ENCODE measurements at regions not wholly inside any gene's neighbourhood (a gene's known extent, or its start where the extent isn't known, plus 50 kb on each side); places are given as distances from the start of the nearest gene placed in this dataset.
A peak's percentile ranks its signal among the peaks of the same experiment; 100 is the strongest.

DNA sequence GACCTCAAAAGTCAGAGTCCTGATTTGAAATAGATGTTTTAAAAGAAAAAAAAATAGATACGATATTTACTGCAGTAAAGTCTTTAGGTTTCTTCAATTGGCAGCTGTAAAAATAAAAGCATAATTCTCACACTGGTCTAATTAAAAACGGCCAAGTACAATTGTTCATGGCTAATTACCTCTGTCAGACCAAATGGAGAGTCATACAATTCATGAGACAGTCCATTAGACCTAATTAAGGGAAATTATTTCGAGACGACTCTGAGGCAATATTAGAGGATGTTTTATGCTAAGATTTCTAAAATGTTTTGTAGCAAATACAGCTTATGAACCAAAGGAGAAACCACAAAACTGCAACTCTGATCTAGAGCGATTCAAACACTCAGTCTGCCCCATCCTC is 131.3 kb downstream of the PHLDA1 start:
- TF ChIP-seq, protein P1, sequence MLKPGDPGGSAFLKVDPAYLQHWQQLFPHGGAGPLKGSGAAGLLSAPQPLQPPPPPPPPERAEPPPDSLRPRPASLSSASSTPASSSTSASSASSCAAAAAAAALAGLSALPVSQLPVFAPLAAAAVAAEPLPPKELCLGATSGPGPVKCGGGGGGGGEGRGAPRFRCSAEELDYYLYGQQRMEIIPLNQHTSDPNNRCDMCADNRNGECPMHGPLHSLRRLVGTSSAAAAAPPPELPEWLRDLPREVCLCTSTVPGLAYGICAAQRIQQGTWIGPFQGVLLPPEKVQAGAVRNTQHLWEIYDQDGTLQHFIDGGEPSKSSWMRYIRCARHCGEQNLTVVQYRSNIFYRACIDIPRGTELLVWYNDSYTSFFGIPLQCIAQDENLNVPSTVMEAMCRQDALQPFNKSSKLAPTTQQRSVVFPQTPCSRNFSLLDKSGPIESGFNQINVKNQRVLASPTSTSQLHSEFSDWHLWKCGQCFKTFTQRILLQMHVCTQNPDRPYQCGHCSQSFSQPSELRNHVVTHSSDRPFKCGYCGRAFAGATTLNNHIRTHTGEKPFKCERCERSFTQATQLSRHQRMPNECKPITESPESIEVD (tag by site-specific recombination; IDR thresholded peaks at IDR 0.05) = 0 out of 2 replicates have a peak, but pooled peaks have one; percentile 24
- TF ChIP-seq, protein P2, sequence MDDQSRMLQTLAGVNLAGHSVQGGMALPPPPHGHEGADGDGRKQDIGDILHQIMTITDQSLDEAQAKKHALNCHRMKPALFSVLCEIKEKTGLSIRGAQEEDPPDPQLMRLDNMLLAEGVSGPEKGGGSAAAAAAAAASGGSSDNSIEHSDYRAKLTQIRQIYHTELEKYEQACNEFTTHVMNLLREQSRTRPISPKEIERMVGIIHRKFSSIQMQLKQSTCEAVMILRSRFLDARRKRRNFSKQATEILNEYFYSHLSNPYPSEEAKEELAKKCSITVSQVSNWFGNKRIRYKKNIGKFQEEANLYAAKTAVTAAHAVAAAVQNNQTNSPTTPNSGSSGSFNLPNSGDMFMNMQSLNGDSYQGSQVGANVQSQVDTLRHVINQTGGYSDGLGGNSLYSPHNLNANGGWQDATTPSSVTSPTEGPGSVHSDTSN (CRISPR knock-in tag; IDR thresholded peaks at IDR 0.05) = no peak
- CTCF ChIA-PET = interaction anchor here (0.6 to 0.7 kb wide), 3 partner anchors 27 to 340 kb away, joined by 3 to 4 read pairs (median 3); no protein-coding TSS in a partner anchor
- H3K9me3 ChIP-seq (ENCODE audit: control insufficient read depth, insufficient read depth, low read depth, low read length) = no peaks in the 10 kb centered on the region
- POLR2A ChIA-PET = no interaction called here
- H3K4me3 ChIP-seq (ENCODE audit: low read depth, low read length) = no peak overlapping the region
- no peak overlapping the region for H3K27ac ChIP-seq (ENCODE audit: extremely low read depth, low read depth, low read length)
- no peaks in the 10 kb centered on the region for H3K4me1 ChIP-seq (ENCODE audit: control insufficient read depth, insufficient read depth, low read length)
- H3K36me3 ChIP-seq (ENCODE audit: control insufficient read depth in 2 of 2, insufficient read depth in 1 of 2, low read length in 2 of 2) = no peaks in the 10 kb centered on the region

DNA sequence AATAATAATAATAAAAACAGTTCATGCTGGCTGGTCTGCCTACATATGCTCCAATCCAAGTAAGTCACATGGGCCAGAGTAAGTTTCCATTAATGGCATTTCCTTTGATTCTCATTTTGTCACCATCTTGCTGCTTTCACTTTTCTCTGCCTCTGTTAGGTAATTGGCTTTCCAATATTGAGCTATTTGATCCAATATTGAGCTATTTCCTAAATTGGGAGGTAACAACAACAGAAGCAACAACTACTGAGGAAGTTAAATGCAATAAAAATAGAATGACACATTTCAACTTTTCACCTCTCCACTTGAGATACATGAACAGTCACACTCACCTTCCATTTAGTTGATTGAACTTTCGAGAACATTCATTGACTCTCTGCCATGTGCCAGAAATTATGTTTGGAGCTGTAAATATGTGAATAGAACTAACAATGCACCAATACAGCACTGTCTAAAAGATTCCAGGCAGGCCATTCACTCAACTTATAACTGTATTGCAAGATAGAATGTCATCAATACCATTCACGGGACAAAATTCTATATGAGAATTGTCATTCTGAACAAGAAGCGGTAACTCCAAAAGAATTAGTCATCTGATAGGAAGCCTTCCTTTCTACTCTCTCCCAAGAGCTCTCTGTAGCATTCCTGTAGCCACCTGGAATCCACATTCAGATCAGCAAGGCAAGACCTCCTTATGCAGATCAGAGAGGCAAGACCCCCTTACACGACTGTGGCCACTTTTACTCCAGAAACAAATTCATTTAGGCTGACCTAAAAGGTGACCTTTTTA is 136.4 kb downstream of the PHLDA1 start:
- ChIA-PET CTCF (no interaction called here), POLR2A (no interaction called here)
- Histone ChIP-seq H3K27ac (ENCODE audit: extremely low read depth, low read depth, low read length) (no peak overlapping the region), H3K9me3 (ENCODE audit: control insufficient read depth, insufficient read depth, low read depth, low read length) (no peaks in the 10 kb centered on the region), H3K4me3 (ENCODE audit: low read depth, low read length) (no peak overlapping the region), H3K4me1 (ENCODE audit: control insufficient read depth, insufficient read depth, low read length) (no peaks in the 10 kb centered on the region), H3K36me3 (ENCODE audit: control insufficient read depth in 2 of 2, insufficient read depth in 1 of 2, low read length in 2 of 2) (no peaks in the 10 kb centered on the region)
- no peak for TF ChIP-seq ZNF548 (tag by site-specific recombination; IDR thresholded peaks at IDR 0.05)
- no peak for TF ChIP-seq ZEB2 (tag by site-specific recombination; IDR thresholded peaks at IDR 0.05)
- no peak for TF ChIP-seq ZNF16 (tag by site-specific recombination; IDR thresholded peaks at IDR 0.05; ENCODE audit: low read depth)

DNA sequence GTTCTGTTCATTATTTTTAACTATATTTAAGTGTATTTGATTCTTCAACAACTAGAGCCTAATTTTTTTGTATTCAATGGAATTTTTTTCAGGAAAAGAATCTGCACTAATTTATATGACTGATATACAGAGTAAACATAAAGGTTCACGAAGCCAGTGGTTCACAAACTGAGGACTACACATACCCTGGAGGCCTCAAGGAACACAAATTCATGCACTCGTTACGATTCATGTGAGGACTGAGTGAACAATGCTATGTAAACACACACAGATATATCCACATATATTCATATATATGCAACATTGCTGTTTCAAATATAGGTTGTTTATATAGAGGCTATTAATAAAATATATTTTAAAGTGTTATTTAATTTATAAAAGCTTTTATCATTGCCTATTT is 137.8 kb downstream of the PHLDA1 start:
- Histone ChIP-seq H3K9me3 (ENCODE audit: control insufficient read depth, insufficient read depth, low read depth, low read length) (no peaks in the 10 kb centered on the region), H3K27ac (ENCODE audit: extremely low read depth, low read depth, low read length) (no peak overlapping the region), H3K4me3 (ENCODE audit: low read depth, low read length) (no peak overlapping the region), H3K36me3 (ENCODE audit: control insufficient read depth in 2 of 2, insufficient read depth in 1 of 2, low read length in 2 of 2) (no peaks in the 10 kb centered on the region), H3K4me1 (ENCODE audit: control insufficient read depth, insufficient read depth, low read length) (no peaks in the 10 kb centered on the region; the same call in 1 of the 2 replicates)
- POLR2A ChIA-PET = no interaction called here
- CTCF ChIA-PET = interaction anchor here (0.6 kb wide), 1 partner anchor 95 kb away, joined by 3 read pairs; no protein-coding TSS in a partner anchor
- TF ChIP-seq GFI1B (tag by site-specific recombination; IDR thresholded peaks at IDR 0.05) (no peak), ZNF24 (tag by site-specific recombination; IDR thresholded peaks at IDR 0.05) (no peak), KLF10 (tag by site-specific recombination; IDR thresholded peaks at IDR 0.05) (no peak), ZNF341 (tag by site-specific recombination; IDR thresholded peaks at IDR 0.05; ENCODE audit: low read depth) (no peak), ZNF433 (tag by site-specific recombination; IDR thresholded peaks at IDR 0.05; ENCODE audit: low read depth) (no peak), ZNF792 (tag by site-specific recombination; IDR thresholded peaks at IDR 0.05) (no peak), KLF8 (tag by site-specific recombination; IDR thresholded peaks at IDR 0.05) (no peak), ZNF776 (tag by site-specific recombination; IDR thresholded peaks at IDR 0.05; ENCODE audit: borderline replicate concordance) (no peak), ZNF274 (IDR thresholded peaks at IDR 0.05; ENCODE audit: low read length) (no peak), ZNF274 (tag by site-specific recombination; IDR thresholded peaks at IDR 0.05; ENCODE audit: borderline replicate concordance) (no peak)
- TF ChIP-seq, protein P3, sequence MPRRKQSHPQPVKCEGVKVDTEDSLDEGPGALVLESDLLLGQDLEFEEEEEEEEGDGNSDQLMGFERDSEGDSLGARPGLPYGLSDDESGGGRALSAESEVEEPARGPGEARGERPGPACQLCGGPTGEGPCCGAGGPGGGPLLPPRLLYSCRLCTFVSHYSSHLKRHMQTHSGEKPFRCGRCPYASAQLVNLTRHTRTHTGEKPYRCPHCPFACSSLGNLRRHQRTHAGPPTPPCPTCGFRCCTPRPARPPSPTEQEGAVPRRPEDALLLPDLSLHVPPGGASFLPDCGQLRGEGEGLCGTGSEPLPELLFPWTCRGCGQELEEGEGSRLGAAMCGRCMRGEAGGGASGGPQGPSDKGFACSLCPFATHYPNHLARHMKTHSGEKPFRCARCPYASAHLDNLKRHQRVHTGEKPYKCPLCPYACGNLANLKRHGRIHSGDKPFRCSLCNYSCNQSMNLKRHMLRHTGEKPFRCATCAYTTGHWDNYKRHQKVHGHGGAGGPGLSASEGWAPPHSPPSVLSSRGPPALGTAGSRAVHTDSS (tag by site-specific recombination; IDR thresholded peaks at IDR 0.05) = no peak
- TF ChIP-seq, protein P4, sequence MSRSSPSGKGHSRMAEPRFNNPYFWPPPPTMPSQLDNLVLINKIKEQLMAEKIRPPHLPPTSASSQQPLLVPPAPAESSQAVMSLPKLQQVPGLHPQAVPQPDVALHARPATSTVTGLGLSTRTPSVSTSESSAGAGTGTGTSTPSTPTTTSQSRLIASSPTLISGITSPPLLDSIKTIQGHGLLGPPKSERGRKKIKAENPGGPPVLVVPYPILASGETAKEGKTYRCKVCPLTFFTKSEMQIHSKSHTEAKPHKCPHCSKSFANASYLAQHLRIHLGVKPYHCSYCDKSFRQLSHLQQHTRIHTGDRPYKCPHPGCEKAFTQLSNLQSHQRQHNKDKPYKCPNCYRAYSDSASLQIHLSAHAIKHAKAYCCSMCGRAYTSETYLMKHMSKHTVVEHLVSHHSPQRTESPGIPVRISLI (tag by site-specific recombination; IDR thresholded peaks at IDR 0.05) = no peak
- TF ChIP-seq, protein P5, sequence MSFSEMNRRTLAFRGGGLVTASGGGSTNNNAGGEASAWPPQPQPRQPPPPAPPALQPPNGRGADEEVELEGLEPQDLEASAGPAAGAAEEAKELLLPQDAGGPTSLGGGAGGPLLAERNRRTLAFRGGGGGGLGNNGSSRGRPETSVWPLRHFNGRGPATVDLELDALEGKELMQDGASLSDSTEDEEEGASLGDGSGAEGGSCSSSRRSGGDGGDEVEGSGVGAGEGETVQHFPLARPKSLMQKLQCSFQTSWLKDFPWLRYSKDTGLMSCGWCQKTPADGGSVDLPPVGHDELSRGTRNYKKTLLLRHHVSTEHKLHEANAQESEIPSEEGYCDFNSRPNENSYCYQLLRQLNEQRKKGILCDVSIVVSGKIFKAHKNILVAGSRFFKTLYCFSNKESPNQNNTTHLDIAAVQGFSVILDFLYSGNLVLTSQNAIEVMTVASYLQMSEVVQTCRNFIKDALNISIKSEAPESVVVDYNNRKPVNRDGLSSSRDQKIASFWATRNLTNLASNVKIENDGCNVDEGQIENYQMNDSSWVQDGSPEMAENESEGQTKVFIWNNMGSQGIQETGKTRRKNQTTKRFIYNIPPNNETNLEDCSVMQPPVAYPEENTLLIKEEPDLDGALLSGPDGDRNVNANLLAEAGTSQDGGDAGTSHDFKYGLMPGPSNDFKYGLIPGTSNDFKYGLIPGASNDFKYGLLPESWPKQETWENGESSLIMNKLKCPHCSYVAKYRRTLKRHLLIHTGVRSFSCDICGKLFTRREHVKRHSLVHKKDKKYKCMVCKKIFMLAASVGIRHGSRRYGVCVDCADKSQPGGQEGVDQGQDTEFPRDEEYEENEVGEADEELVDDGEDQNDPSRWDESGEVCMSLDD (tag by site-specific recombination; IDR thresholded peaks at IDR 0.05) = no peak
- TF ChIP-seq, protein P6, sequence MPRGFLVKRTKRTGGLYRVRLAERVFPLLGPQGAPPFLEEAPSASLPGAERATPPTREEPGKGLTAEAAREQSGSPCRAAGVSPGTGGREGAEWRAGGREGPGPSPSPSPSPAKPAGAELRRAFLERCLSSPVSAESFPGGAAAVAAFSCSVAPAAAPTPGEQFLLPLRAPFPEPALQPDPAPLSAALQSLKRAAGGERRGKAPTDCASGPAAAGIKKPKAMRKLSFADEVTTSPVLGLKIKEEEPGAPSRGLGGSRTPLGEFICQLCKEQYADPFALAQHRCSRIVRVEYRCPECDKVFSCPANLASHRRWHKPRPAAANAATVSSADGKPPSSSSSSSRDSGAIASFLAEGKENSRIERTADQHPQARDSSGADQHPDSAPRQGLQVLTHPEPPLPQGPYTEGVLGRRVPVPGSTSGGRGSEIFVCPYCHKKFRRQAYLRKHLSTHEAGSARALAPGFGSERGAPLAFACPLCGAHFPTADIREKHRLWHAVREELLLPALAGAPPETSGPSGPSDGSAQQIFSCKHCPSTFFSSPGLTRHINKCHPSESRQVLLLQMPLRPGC (tag by site-specific recombination; IDR thresholded peaks at IDR 0.05) = no peak
